Peyer's patch (tissue), 4 donors: ENCODE measurements at regions not wholly inside any gene's neighbourhood (a gene's known extent, or its start where the extent isn't known, plus 50 kb on each side); places are given as distances from the start of the nearest gene placed in this dataset.

Source experiments
- CTCF ChIP-seq, 6 experiments: fragments of 450-650 bp in 4 of 6; fragments of 200-600 bp in 2 of 6; sonication (generic) in 1 of 6; IDR thresholded peaks; one replicate each; pipeline ENCODE4 v1.5.1; 2017 to 2019; ENCODE audit warnings: antibody characterized with exemption in 6 of 6, mild to moderate bottlenecking in 3 of 6, moderate library complexity in 1 of 6
- POLR2A ChIP-seq, 2 donors: fragments of 450-650 bp; IDR thresholded peaks; one replicate each; pipeline ENCODE4 v1.5.1; 2017; ENCODE audit warnings: antibody characterized with exemption in 2 of 2, mild to moderate bottlenecking in 2 of 2, moderate library complexity in 2 of 2

- TF ChIP-seq CTCF (IDR thresholded peaks at IDR 0.05) (no peak), POLR2A (IDR thresholded peaks at IDR 0.05) (no peak)
Observed at GRCh38 chr12:84644908-84645307, 267.7 kb downstream of the SLC6A15 start.
